ENCODE measurements at regions not wholly inside any gene's neighbourhood (a gene's known extent, or its start where the extent isn't known, plus 50 kb on each side); places are given as distances from the start of the nearest gene placed in this dataset.

GRCh38 chr6:147983581-147984366, 358.9 kb upstream of the SASH1 start:
- TF ChIP-seq CTCF (IDR thresholded peaks at IDR 0.05; ENCODE audit: low read depth, low read length) (no peak), POLR2A (IDR thresholded peaks at IDR 0.05; ENCODE audit: extremely low read depth, insufficient read length) (no peak)
